Activated naive CD8-positive, alpha-beta T cell treated with anti-CD3 and anti-CD28 coated beads, Interleukin-2, amount 50 U/mL, for 24 hours (primary cell): ENCODE measurements at regions not wholly inside any gene's neighbourhood (a gene's known extent, or its start where the extent isn't known, plus 50 kb on each side); places are given as distances from the start of the nearest gene placed in this dataset.
"Not testable (repeated sequence)": the region's sequence is repeated elsewhere in the genome, so short reads cannot be mapped to it uniquely, and the experiment has no call there.

Experiments
- ATAC-seq: fragments of 150-1000 bp; cut with Tn5 transposase; one replicate; pipeline ENCODE4 v1.10.0; 2021
- DNase-seq: peaks from one replicate; pipeline ENCODE4 v3.0.0; 2021
- H3K27ac Mint-ChIP-seq: one replicate; pipeline ENCODE4 v1.8.0; 2021; ENCODE audit warnings: mild to moderate bottlenecking, mixed read lengths
- H3K27me3 Mint-ChIP-seq: one replicate; pipeline ENCODE4 v1.8.0; 2021; ENCODE audit warnings: mixed read lengths
- H3K36me3 Mint-ChIP-seq: one replicate; pipeline ENCODE4 v1.8.0; 2021; ENCODE audit warnings: low read depth, mixed read lengths
- H3K4me1 Mint-ChIP-seq: one replicate; pipeline ENCODE4 v1.8.0; 2021; ENCODE audit warnings: mixed read lengths
- H3K4me3 Mint-ChIP-seq: one replicate; pipeline ENCODE4 v1.8.0; 2021; ENCODE audit warnings: mild to moderate bottlenecking, moderate library complexity, mixed read lengths
- H3K9me3 Mint-ChIP-seq: one replicate; pipeline ENCODE4 v1.8.0; 2021; ENCODE audit warnings: mixed read lengths

DNA sequence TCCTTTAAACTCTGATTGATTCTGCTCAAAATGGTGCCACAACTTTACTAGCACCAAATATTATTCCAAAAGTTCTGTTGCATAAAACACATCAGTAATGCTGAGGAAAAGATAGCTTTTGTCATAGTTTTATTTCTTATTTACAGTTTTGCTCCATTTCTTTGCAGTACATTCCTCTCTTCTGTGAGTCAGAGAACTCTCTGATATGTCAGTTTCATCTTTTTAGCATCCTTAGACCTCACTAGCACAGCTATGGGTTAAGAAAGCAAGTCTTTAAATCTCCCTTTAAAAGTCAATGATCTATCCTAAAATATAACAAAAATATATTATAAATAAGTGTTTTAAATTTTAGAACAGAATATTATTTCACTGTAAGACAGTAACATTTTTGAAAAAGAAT, 356.6 kb upstream of the SNX7 start:
- Mint-ChIP-seq H3K27ac (no peak overlapping the region), H3K27me3 (no peaks in the 10 kb centered on the region), H3K4me3 (no peak overlapping the region), H3K4me1 (no peaks in the 10 kb centered on the region), H3K9me3 (no peaks in the 10 kb centered on the region), H3K36me3 (no peaks in the 10 kb centered on the region)
- no peak for DNase-seq
- no peak for ATAC-seq

DNA sequence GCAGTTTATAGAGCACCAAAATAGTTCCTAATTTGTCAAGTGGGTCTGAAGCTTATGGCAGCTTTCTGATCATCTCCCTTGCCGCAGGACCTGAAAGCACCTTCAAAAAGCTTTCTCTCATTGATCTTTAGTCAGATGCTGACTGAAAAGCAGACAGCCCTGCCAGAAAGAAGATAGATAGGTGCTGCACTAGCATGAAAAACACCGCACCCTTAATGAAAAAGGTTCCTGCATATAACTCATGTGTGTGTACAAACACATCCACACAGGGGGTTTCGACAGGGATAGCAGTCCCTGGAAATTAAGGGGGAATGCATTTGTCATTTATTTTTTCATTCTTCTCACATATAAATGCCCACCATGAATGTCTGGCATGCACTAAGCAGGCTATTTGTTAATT, 361.7 kb upstream of the SNX7 start:
- no peak overlapping the region for H3K27ac Mint-ChIP-seq
- H3K9me3 Mint-ChIP-seq = peaks cover 4% of the 10 kb centered on the region
- H3K4me1 Mint-ChIP-seq = no peaks in the 10 kb centered on the region
- no peak overlapping the region for H3K4me3 Mint-ChIP-seq
- DNase-seq (no peak), ATAC-seq (no peak)
- H3K27me3 Mint-ChIP-seq = no peaks in the 10 kb centered on the region
- H3K36me3 Mint-ChIP-seq = no peaks in the 10 kb centered on the region

DNA sequence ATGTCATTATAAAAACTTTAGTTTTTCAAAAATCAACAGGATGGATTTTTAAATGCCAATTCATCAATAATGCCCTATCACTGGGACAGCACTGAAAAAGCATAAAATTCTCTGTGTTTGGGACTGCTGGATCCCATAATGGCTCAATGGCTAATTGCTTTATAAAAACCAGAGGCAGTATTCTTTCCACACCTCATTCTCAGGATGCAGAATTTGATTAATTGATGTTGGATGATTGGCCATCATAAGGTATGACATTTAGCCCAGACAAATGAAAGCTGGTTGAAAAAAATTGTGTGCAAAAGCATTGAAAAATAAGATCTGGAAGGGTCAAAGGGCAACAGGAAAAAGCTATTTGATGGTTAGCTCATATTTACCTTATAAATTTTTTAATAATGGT, 362.2 kb upstream of the SNX7 start:
- ATAC-seq = no peak
- Mint-ChIP-seq H3K36me3 (no peaks in the 10 kb centered on the region), H3K27me3 (no peaks in the 10 kb centered on the region), H3K27ac (no peak overlapping the region), H3K4me3 (no peak overlapping the region), H3K4me1 (no peaks in the 10 kb centered on the region), H3K9me3 (peaks cover 4% of the 10 kb centered on the region)
- no peak for DNase-seq

DNA sequence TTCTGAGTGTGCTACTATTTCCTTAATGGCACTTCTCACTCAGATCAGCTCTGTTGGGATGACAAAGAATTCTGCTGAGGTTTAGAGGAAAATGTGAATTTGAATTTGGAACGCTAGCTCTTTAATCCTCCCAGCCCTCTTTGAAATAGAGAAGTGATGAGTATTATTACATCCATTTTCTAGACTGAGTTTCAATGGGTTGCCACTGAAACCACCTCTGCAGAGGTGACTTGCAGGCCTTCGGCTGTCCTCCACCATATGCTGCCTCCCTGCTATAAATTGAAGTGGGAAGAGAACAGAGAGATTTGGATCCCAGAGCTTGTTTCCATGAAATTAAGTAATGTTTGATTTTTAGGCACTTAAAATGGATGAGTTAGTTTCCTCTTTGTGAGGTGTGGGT, 363.2 kb upstream of the SNX7 start:
- ATAC-seq = no peak
- H3K27ac Mint-ChIP-seq = no peak overlapping the region
- no peaks in the 10 kb centered on the region for H3K36me3 Mint-ChIP-seq
- no peak overlapping the region for H3K4me3 Mint-ChIP-seq
- peaks cover 4% of the 10 kb centered on the region for H3K9me3 Mint-ChIP-seq
- H3K27me3 Mint-ChIP-seq = no peaks in the 10 kb centered on the region
- H3K4me1 Mint-ChIP-seq = no peaks in the 10 kb centered on the region
- no peak for DNase-seq

DNA sequence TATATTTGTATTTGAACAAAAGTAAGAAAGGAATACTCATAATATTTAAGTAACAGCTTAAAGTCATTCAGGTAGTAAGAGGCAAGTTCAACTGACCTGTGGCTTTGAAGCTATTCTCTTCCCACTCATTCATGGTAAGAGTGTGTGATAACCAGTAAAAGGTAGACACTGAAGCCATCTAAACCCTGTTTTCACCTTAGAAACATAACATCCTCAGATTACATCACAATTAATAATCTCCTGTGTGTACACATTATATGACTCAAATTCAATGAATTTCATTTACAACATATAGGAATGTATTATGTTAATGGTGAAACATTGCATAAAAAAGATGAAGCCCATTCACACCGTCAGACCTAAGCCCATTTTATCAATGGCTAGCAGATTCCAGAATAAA, 364.8 kb upstream of the SNX7 start:
- no peak overlapping the region for H3K4me3 Mint-ChIP-seq
- no peaks in the 10 kb centered on the region for H3K36me3 Mint-ChIP-seq
- H3K4me1 Mint-ChIP-seq = no peaks in the 10 kb centered on the region
- H3K27ac Mint-ChIP-seq = no peak overlapping the region
- peaks cover 4% of the 10 kb centered on the region for H3K9me3 Mint-ChIP-seq
- H3K27me3 Mint-ChIP-seq = no peaks in the 10 kb centered on the region
- ATAC-seq = no peak
- DNase-seq = no peak

DNA sequence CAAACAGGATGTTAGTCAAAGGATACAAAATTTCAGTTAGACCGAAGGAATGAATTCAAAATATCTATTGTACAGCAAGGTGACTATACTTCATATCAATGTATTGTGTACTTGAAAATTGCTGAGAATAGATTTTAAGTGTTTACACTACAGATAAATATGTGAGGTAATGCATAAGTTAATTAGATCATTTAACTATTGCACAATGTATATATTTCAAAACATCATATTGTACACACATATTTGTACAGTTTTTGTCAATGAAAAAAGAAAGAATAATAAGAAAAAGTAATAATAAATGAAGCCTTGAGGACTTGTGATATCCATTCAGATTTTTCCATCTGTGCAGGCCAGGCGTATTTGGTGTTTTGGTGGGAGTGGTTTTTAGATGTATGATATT, 367.4 kb upstream of the SNX7 start:
- H3K4me3 Mint-ChIP-seq = no peak overlapping the region
- H3K9me3 Mint-ChIP-seq = peaks cover 4% of the 10 kb centered on the region
- H3K4me1 Mint-ChIP-seq = no peaks in the 10 kb centered on the region
- H3K36me3 Mint-ChIP-seq = no peaks in the 10 kb centered on the region
- ATAC-seq (no peak), DNase-seq (no peak)
- H3K27me3 Mint-ChIP-seq = no peaks in the 10 kb centered on the region
- H3K27ac Mint-ChIP-seq = no peak overlapping the region

DNA sequence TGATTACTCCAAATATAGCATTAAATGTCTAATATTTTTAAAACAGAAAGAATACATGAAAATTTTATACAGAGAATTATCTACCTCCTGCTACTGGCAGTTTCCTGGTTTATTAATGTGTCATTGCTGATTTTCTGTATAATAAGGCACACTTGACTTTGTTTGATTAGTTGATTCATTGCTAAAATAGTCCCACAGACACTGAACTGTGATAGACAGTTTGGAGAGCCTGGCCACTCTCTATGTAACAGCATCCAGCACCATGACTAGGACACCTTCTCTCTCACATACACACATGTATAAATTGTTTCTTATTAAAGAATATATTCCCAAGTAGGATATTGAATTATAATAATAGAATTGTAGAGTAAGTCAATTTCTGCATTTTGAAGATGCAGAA, 368.5 kb upstream of the SNX7 start:
- DNase-seq = no peak
- peaks cover 4% of the 10 kb centered on the region for H3K9me3 Mint-ChIP-seq
- no peak overlapping the region for H3K4me3 Mint-ChIP-seq

DNA sequence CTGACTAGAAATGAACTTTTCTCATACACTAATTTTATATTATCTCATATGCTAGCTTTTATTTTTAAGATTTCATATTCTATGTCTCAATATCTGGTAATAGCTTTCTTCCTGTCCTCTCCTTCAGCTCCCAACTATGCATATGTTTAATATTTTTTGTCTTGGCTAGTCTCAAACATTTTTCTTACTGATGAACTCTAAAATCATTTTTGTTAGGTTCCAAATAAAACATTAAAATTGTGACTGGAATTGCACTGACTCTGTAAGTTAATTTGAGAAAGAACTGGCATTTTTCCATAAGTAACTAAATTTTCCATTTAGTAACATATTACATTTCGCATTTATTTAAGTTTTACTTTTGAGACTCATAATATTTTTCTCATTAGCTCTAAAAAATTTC, 368.5 kb upstream of the DPYD start:
- no peaks in the 10 kb centered on the region for H3K4me1 Mint-ChIP-seq
- H3K27ac Mint-ChIP-seq = no peak overlapping the region
- H3K27me3 Mint-ChIP-seq = no peaks in the 10 kb centered on the region
- no peak for DNase-seq
- no peak for ATAC-seq
- no peaks in the 10 kb centered on the region for H3K36me3 Mint-ChIP-seq
- peaks cover 2% of the 10 kb centered on the region for H3K9me3 Mint-ChIP-seq
- H3K4me3 Mint-ChIP-seq = no peak overlapping the region

More for the DNA sequence above, 368.5 kb upstream of the SNX7 start:
- ATAC-seq = no peak
- Mint-ChIP-seq H3K4me1 (no peaks in the 10 kb centered on the region), H3K27ac (no peak overlapping the region), H3K27me3 (no peaks in the 10 kb centered on the region), H3K36me3 (no peaks in the 10 kb centered on the region)

DNA sequence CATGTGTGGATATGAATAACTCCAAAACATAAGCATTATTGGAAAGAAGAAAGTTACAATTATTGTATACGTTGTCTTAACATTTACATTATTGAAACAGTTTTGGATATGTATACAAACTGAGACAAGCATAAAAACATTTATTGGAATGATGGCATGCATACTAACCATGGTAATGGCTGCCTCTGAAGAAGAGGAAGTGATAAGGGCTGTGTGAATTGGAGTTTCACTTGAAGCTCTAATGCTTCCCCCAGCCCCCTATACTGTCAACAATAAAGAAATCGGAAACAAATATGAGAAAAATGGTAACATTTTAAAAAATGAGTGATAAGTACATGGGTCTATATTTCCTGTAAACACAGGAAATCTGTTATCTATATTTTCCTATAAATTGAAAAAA, 367.7 kb upstream of the DPYD start:
- Mint-ChIP-seq H3K9me3 (peaks cover 4% of the 10 kb centered on the region), H3K4me3 (no peak overlapping the region), H3K27ac (no peak overlapping the region), H3K36me3 (no peaks in the 10 kb centered on the region), H3K27me3 (no peaks in the 10 kb centered on the region), H3K4me1 (no peaks in the 10 kb centered on the region)
- ATAC-seq (no peak), DNase-seq (no peak)

DNA sequence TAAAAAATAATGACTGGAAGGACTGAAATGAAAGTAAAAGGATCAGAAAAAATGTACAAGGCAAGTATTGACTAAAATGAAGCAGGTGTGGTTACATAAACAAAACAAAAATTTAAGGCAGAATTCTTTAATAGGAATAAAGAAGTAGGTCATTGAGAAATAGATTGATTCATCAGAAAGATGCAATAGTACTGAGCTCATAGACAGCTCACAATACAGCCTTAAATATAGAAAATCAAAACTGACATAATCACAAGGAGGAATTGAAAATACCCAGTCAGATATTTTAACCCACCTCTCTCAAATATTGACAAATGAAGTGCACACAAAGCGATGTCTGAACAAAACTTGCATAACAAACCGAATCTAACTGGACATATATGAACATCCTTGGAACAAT, 366.8 kb upstream of the DPYD start:
- Mint-ChIP-seq H3K4me1 (no peaks in the 10 kb centered on the region), H3K27ac (no peak overlapping the region), H3K27me3 (no peaks in the 10 kb centered on the region), H3K4me3 (no peak overlapping the region), H3K36me3 (no peaks in the 10 kb centered on the region), H3K9me3 (peaks cover 4% of the 10 kb centered on the region)
- no peak for ATAC-seq
- DNase-seq = no peak

DNA sequence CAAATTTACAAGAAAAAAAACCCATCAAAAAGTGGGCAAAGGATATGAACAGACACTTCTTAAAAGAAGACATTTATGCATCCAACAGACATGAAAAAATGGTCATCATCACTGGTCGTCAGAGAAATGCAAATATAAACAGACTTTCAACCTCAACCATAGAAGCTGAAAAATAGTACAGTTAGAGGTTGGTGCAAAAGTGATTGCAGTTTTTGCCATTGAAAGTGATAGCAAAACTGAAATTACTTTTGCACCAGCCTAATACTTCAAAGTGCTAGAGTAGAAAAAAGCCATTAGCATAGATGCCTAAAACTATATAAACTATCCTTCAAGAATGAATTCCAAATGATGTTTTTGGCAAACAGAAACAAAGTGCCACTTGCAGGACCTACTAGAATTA, 365.8 kb upstream of the DPYD start:
- H3K27me3 Mint-ChIP-seq = no peaks in the 10 kb centered on the region
- no peaks in the 10 kb centered on the region for H3K36me3 Mint-ChIP-seq
- no peak for DNase-seq
- no peaks in the 10 kb centered on the region for H3K4me1 Mint-ChIP-seq
- no peak overlapping the region for H3K4me3 Mint-ChIP-seq
- ATAC-seq = no peak
- peaks cover 4% of the 10 kb centered on the region for H3K9me3 Mint-ChIP-seq
- no peak overlapping the region for H3K27ac Mint-ChIP-seq

DNA sequence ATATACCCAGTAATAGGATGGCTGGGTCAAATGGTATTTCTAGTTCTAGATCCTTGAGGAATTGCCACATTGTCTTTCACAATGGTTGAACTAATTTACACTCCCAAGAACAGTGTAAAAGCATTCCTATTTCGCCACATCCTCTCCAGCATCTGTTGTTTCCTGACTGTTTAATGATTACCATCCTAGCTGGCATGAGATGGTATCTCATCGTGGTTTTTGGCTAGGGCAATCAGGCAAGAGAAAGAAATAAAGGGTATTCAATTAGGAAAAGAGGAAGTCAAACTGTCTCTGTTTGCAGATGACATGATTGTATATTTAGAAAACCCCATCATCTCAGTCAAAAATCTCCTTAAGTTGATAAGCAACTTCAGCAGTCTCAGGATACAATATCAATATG, 364.5 kb upstream of the DPYD start:
- H3K4me1 Mint-ChIP-seq, H3K4me3 Mint-ChIP-seq, H3K27ac Mint-ChIP-seq, DNase-seq, H3K9me3 Mint-ChIP-seq, H3K27me3 Mint-ChIP-seq, ATAC-seq, H3K36me3 Mint-ChIP-seq: not testable (repeated sequence)

DNA sequence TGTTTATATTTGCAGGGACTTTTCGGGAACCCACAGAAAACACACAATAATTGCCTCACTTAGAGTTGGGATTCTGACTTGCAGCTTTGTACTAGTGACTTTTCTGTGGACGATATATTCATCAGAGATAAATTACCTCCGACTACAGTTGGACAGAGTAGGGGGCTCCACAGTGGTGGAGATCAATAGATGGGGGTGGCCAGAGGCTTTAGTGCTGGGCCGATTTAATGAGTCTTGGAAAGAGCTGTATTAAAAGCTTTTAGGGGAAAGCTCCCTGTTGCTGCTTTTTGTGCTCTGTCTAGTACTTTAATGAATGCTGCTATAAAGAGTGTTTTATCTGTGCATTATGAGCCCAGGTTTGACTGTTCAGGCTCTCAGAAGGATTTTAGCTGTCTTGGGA, 359.2 kb upstream of the DPYD start:
- H3K4me3 Mint-ChIP-seq = no peak overlapping the region
- H3K9me3 Mint-ChIP-seq = peaks cover 4% of the 10 kb centered on the region
- DNase-seq (no peak), ATAC-seq (no peak)
- H3K4me1 Mint-ChIP-seq = no peaks in the 10 kb centered on the region
- H3K27me3 Mint-ChIP-seq = no peaks in the 10 kb centered on the region
- H3K36me3 Mint-ChIP-seq = no peaks in the 10 kb centered on the region
- no peak overlapping the region for H3K27ac Mint-ChIP-seq

DNA sequence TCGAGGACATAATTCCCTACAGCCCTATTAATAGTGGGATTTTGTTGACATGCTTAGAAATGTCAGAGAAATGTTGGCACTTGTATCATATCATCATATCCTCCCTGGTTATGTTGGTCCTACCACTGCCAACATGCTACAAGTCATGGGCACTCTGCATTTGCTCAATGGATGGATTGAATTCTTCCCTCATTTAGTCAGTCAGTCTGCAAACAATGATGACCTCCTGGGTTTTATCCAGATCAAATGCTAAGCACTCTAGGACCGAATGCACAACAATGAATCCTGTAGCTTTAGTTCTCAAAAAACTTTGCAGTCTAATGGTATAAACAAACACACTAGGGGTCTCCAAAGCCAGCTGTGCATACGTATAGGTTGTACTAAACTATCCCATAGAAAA, 357.2 kb upstream of the DPYD start:
- Mint-ChIP-seq H3K4me1 (no peaks in the 10 kb centered on the region), H3K9me3 (no peaks in the 10 kb centered on the region), H3K27ac (no peak overlapping the region), H3K4me3 (no peak overlapping the region), H3K27me3 (no peaks in the 10 kb centered on the region), H3K36me3 (no peaks in the 10 kb centered on the region)
- no peak for ATAC-seq
- DNase-seq = no peak

DNA sequence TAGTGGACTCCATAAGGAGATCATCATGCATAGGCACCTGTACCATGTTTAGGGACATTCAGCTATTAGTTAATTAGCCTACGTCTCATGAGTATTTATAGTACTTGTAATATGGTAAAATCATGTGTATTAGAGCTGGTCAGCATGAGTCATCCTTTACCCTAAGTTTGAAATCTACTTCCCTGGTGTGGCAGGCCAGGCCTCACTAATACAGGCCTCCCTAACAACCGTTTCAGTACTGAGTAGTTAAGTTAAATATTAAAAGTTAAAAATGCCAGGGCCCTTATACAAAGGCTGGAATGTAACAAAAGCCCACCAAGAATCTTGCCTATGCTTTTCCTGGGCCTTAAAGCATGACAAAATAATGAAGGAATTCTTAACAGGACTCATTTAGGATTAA, 356.3 kb upstream of the DPYD start:
- ATAC-seq (no peak), DNase-seq (no peak)
- Mint-ChIP-seq H3K27me3 (no peaks in the 10 kb centered on the region), H3K4me1 (no peaks in the 10 kb centered on the region), H3K4me3 (no peak overlapping the region), H3K9me3 (peaks cover 5% of the 10 kb centered on the region), H3K36me3 (no peaks in the 10 kb centered on the region), H3K27ac (no peak overlapping the region)

DNA sequence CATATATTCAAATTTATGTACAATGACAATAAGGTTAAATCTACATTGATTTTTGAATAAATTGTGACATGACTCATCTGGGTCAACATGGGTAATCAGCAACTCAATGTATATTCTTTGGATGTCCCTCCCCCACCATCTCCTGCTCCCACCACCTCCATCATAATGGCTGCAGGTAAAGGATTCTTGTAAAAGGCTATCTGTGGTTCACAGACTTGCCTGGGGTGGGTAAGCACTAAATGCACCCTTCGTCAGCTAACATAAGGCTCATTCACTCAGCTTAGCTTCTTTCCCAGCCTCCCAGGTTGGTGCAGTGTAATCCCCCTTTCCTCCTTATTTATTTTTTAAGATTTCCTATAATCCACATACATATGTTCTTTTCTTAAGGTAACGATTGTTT, 355.7 kb upstream of the DPYD start:
- no peak for DNase-seq
- H3K27me3 Mint-ChIP-seq = no peaks in the 10 kb centered on the region
- H3K4me3 Mint-ChIP-seq = no peak overlapping the region
- no peak for ATAC-seq
- H3K36me3 Mint-ChIP-seq = no peaks in the 10 kb centered on the region
- H3K9me3 Mint-ChIP-seq = peaks cover 5% of the 10 kb centered on the region
- no peak overlapping the region for H3K27ac Mint-ChIP-seq
- H3K4me1 Mint-ChIP-seq = no peaks in the 10 kb centered on the region
